Liver (tissue), 3 donors: ENCODE measurements at regions not wholly inside any gene's neighbourhood (a gene's known extent, or its start where the extent isn't known, plus 50 kb on each side); places are given as distances from the start of the nearest gene placed in this dataset.

Experiments used
- GABPA ChIP-seq, 2 donors: IDR thresholded peaks in 1 of 2; conservative IDR thresholded peaks in 1 of 2; 2 replicates each; pipeline ENCODE4 v1.6.1; 2016; ENCODE audit warnings: antibody characterized with exemption in 2 of 2, mild to moderate bottlenecking in 1 of 2, moderate library complexity in 1 of 2
- RAD21 ChIP-seq, 2 donors: IDR thresholded peaks; 2 replicates each; pipeline ENCODE4 v1.6.1; 2016; ENCODE audit warnings: antibody characterized with exemption in 2 of 2, mild to moderate bottlenecking in 2 of 2
- REST ChIP-seq: IDR thresholded peaks from 2 replicates; pipeline ENCODE4 v1.6.1; 2016; ENCODE audit warnings: antibody characterized with exemption, mild to moderate bottlenecking
- RXRA ChIP-seq, 2 donors: IDR thresholded peaks; 2 replicates each; pipeline ENCODE4 v1.6.1; 2017 to 2018; ENCODE audit warnings: antibody characterized with exemption in 2 of 2, mild to moderate bottlenecking in 1 of 2
- TAF1 ChIP-seq: conservative IDR thresholded peaks from 2 replicates; pipeline ENCODE4 v1.6.1; 2016; ENCODE audit warnings: antibody characterized with exemption, mild to moderate bottlenecking
- ZBTB33 ChIP-seq: IDR thresholded peaks from 2 replicates; pipeline ENCODE4 v1.6.1; 2016; ENCODE audit warnings: antibody characterized with exemption
- TF ChIP-seq, protein P1 (sequence below): fragments of 150-350 bp; IDR thresholded peaks from 2 replicates; pipeline ENCODE4 v1.5.1; 2017; ENCODE audit warnings: improper control_type of control experiment, low read depth, low read length; ENCODE audit not compliant: missing input control
- donor health status: healthy.
- donor health status: healthy.

DNA sequence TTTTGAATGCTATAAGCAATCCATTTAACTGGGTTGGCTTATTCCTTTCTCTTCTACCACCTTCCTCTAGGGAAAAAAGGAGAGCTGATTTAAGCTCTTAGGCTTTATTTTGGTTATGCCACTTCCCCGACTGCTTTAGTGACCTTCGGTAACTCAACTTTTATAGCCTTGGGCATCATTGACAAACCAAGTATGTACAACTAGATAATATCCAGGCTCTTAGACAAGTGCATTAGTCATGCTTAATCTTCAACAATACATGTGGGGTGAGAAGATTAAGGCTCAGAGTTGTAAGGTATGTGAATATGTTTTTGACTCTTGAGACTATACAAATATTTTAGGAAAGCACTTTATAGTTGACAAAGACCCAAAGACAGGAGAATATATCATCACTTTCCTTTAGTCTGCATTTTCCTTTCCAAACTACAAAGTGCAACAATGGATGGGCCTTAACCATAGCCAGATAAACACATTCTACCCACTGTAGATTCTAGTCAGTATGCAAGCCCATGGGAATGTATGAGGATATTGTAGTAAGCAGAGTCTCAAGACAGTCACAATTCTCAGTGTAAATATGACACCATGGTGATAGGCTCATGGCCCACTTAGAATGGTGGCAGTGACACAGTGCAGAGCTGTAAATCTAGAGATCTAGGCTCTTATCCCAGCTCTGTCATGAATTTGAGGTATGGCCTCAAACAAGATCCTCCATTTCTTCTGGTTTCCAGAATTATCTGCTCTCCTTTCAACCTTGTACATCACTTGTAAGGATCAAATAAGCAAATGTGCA is 1117.3 kb downstream of the SORCS3 start:
- TF ChIP-seq REST (no peak), RAD21 (IDR thresholded peaks at IDR 0.05) (no peak), ZBTB33 (no peak), RXRA (IDR thresholded peaks at IDR 0.05) (no peak), GABPA (IDR thresholded peaks at IDR 0.05 in 1 of 2, conservative IDR thresholded peaks at IDR 0.05 in 1 of 2) (no peak), TAF1 (no peak)
- TF ChIP-seq, protein P1, sequence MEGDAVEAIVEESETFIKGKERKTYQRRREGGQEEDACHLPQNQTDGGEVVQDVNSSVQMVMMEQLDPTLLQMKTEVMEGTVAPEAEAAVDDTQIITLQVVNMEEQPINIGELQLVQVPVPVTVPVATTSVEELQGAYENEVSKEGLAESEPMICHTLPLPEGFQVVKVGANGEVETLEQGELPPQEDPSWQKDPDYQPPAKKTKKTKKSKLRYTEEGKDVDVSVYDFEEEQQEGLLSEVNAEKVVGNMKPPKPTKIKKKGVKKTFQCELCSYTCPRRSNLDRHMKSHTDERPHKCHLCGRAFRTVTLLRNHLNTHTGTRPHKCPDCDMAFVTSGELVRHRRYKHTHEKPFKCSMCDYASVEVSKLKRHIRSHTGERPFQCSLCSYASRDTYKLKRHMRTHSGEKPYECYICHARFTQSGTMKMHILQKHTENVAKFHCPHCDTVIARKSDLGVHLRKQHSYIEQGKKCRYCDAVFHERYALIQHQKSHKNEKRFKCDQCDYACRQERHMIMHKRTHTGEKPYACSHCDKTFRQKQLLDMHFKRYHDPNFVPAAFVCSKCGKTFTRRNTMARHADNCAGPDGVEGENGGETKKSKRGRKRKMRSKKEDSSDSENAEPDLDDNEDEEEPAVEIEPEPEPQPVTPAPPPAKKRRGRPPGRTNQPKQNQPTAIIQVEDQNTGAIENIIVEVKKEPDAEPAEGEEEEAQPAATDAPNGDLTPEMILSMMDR, result no peak
